HepG2 (cell line): ENCODE measurements at regions not wholly inside any gene's neighbourhood (a gene's known extent, or its start where the extent isn't known, plus 50 kb on each side); places are given as distances from the start of the nearest gene placed in this dataset.

Source experiments
- ATAC-seq: fragments of 200-7000 bp; cut with Tn5 transposase; 3 replicates; pipeline ENCODE4 v1.9.1; 2020; ENCODE audit warnings: mild to moderate bottlenecking, moderate library complexity
- BruUV-seq: library from RNA; stranded (reverse); fragments of 400-500 nt; replicated peaks from 2 replicates; lab custom pipeline; 2021; lab: Mats Ljungman, UMichigan
- CTCF ChIA-PET: fragments of 300-600 bp; formaldehyde crosslinking; extraction: SDS; loops from one replicate; lab custom pipeline; 2021; ENCODE audit warnings: low total read pairs, inconsistent platforms, low intra/inter-chr PET ratio; lab: Yijun Ruan, JAX
- POLR2A ChIA-PET: fragments of 350-600 bp; sonication (Branson Sonifier 250); formaldehyde crosslinking; loops from one replicate; lab custom pipeline; 2020; ENCODE audit warnings: antibody characterized with exemption, inconsistent platforms; lab: Yijun Ruan, JAX
- DNase-seq: peaks from one replicate; pipeline ENCODE4 v3.0.0-alpha.2; 2015; ENCODE audit warnings: low spot score
- FAIRE-seq: peaks from 3 replicates; lab custom pipeline; 2011; peaks lifted over from hg19 to GRCh38; lab: Jason Lieb, UNC
- H2AFZ ChIP-seq: one replicate; pipeline ENCODE4 v1.6.1; 2011; ENCODE audit warnings: low read length, inconsistent platforms
- H3K27ac ChIP-seq: fragments of 300-600 bp; 3 replicates; pipeline ENCODE4 v1.8.0; 2011; ENCODE audit warnings: mixed run types, mild to moderate bottlenecking, mixed read lengths, low read length, inconsistent platforms; ENCODE audit not compliant: insufficient read depth; ENCODE audit errors: extremely low read length
- H3K27me3 ChIP-seq, 2 experiments: fragments of 200-600 bp in 1 of 2; 2 replicates in 1 of 2; 3 replicates in 1 of 2; pipeline versions ENCODE4 v1.6.0 to v1.8.0; 2011; ENCODE audit warnings: low read length in 2 of 2, mild to moderate bottlenecking in 2 of 2, moderate library complexity in 2 of 2, inconsistent platforms in 1 of 2; ENCODE audit not compliant: insufficient read depth in 2 of 2, control insufficient read depth in 1 of 2
- H3K36me3 ChIP-seq, 2 experiments: fragments of 200-600 bp in 1 of 2; replicated peaks in 1 of 2; 2 replicates in 1 of 2; 3 replicates in 1 of 2; pipeline versions ENCODE4 v1.5.1 to v1.8.0; 2011; ENCODE audit warnings: low read length in 2 of 2, inconsistent platforms in 1 of 2; ENCODE audit not compliant: insufficient read depth in 2 of 2, control insufficient read depth in 1 of 2
- H3K4me1 ChIP-seq: 2 replicates; pipeline ENCODE4 v1.5.1; 2012; ENCODE audit warnings: low read length, inconsistent platforms; ENCODE audit not compliant: insufficient read depth
- H3K4me2 ChIP-seq: 2 replicates; pipeline ENCODE4 v1.6.0; 2011; ENCODE audit warnings: low read depth, low read length, inconsistent platforms
- H3K4me3 ChIP-seq, 3 experiments: fragments of 200-600 bp in 1 of 3; sonication (generic), shearing (Covaris generic) in 1 of 3; replicated peaks in 1 of 3; 2 replicates each; pipeline ENCODE4 v1.5.1; 2011 to 2016; ENCODE audit warnings: low read length in 3 of 3, inconsistent platforms in 2 of 3, low read depth in 2 of 3, mild to moderate bottlenecking in 2 of 3, control low read depth in 1 of 3, mixed read lengths in 1 of 3; ENCODE audit not compliant: insufficient read depth in 1 of 3
- H3K79me2 ChIP-seq: one replicate; pipeline ENCODE4 v1.6.1; 2011; ENCODE audit warnings: low read length, inconsistent platforms; ENCODE audit not compliant: insufficient read depth
- H3K9ac ChIP-seq: 2 replicates; pipeline ENCODE4 v1.6.0; 2011; ENCODE audit warnings: mild to moderate bottlenecking, low read depth, low read length, inconsistent platforms; ENCODE audit not compliant: insufficient read depth
- H3K9me3 ChIP-seq: 2 replicates; pipeline ENCODE4 v1.5.1; 2012; ENCODE audit warnings: mild to moderate bottlenecking, low read length
- H4K20me1 ChIP-seq: 2 replicates; pipeline ENCODE4 v1.6.0; 2011; ENCODE audit warnings: inconsistent platforms, mild to moderate bottlenecking, low read length, moderate library complexity; ENCODE audit not compliant: insufficient read depth
- BCLAF1 ChIP-seq: fragments of 450-650 bp; IDR thresholded peaks from 2 replicates; pipeline ENCODE4 v1.6.1; 2017; ENCODE audit warnings: mild to moderate bottlenecking
- MTA1 ChIP-seq: sonication (generic); formaldehyde crosslinking; IDR thresholded peaks from 2 replicates; pipeline ENCODE4 v1.4.0; 2020; ENCODE audit warnings: missing genetic modification reagents, mild to moderate bottlenecking, borderline replicate concordance
- TIGD3 ChIP-seq: sonication (generic); formaldehyde crosslinking; IDR thresholded peaks from 2 replicates; pipeline ENCODE4 v1.5.1; 2020; ENCODE audit warnings: mild to moderate bottlenecking, missing genetic modification reagents, borderline replicate concordance
- ZBTB4 ChIP-seq: sonication (generic); formaldehyde crosslinking; IDR thresholded peaks from 2 replicates; pipeline ENCODE4 v1.4.0; 2020; ENCODE audit warnings: missing genetic modification reagents, mild to moderate bottlenecking, borderline replicate concordance
- ZNF678 ChIP-seq: sonication (generic); formaldehyde crosslinking; IDR thresholded peaks from 2 replicates; pipeline ENCODE4 v1.4.0; 2020; ENCODE audit warnings: mild to moderate bottlenecking, missing genetic modification reagents
- ZNF749 ChIP-seq: sonication (generic); formaldehyde crosslinking; IDR thresholded peaks from 2 replicates; pipeline ENCODE4 v1.8.0; 2022; ENCODE audit warnings: mild to moderate bottlenecking, missing genetic modification reagents, moderate library complexity, borderline replicate concordance
- ZNF773 ChIP-seq: sonication (generic); formaldehyde crosslinking; IDR thresholded peaks from 2 replicates; pipeline ENCODE4 v1.4.0; 2020; ENCODE audit warnings: missing genetic modification reagents, borderline replicate concordance
- ZSCAN25 ChIP-seq: sonication (generic); formaldehyde crosslinking; IDR thresholded peaks from 2 replicates; pipeline ENCODE4 v1.8.0; 2022; ENCODE audit warnings: mild to moderate bottlenecking, missing genetic modification reagents
- WGBS: methylation state at CpG from one replicate; pipeline ENCODE4 v1.1.6; 2017; ENCODE audit warnings: low lambda C conversion rate; 5-methylcytosine and 5-hydroxymethylcytosine counted together
- in situ Hi-C: cut with HindIII; loops from 2 replicates; pipeline ENCODE4 v1.10.0; 2017; ENCODE audit warnings: low pct_unique_long_range_greater_than_20kb; ENCODE audit not compliant: extremely low pct_ligation_motif_present
- intact Hi-C: fragments of 100-400 bp; cut with micrococcal nuclease; formaldehyde crosslinking; loops from one replicate; pipeline ENCODE4 v1.10.0; 2022; ENCODE audit not compliant: unreplicated experiment

- no peak overlapping the region for H3K4me3 ChIP-seq
- H3K36me3 ChIP-seq = no peaks in the 10 kb centered on the region
- in situ Hi-C loops (no loop called here), intact Hi-C loops (no loop called here)
- no TSS peak for BruUV-seq
- no peaks in the 10 kb centered on the region for H3K79me2 ChIP-seq
- DNase-seq (no peak), FAIRE-seq (no peak), ATAC-seq (no peak)
- CTCF ChIA-PET = no interaction called here
- H3K9ac ChIP-seq = no peak overlapping the region
- no peak overlapping the region for H3K27ac ChIP-seq
- POLR2A ChIA-PET = no interaction called here
- H3K27me3 ChIP-seq = no peaks in the 10 kb centered on the region
- H3K9me3 ChIP-seq = peaks cover 37% of the 10 kb centered on the region
- no peaks in the 10 kb centered on the region for H4K20me1 ChIP-seq
- no peak overlapping the region for H3K4me2 ChIP-seq
- 14% methylated on average over 3 of the region's 3 CpGs for WGBS
- H2AFZ ChIP-seq = no peak overlapping the region
- H3K4me1 ChIP-seq = no peaks in the 10 kb centered on the region
- no peak for TF ChIP-seq ZNF773
- no peak for TF ChIP-seq TIGD3 (CRISPR knock-in tag)
- no peak for TF ChIP-seq ZNF749 (CRISPR knock-in tag)
- TF ChIP-seq BCLAF1 = no peak
- TF ChIP-seq ZNF678 (CRISPR knock-in tag) = no peak
- TF ChIP-seq ZBTB4 (CRISPR knock-in tag) = no peak
- TF ChIP-seq MTA1 (CRISPR knock-in tag) = no peak
- TF ChIP-seq ZSCAN25 (CRISPR knock-in tag) = no peak
These were observed 261.9 kb upstream of the ETAA1 start for GRCh38 chr2:67135208-67135607.
